Ramos (cell line): ENCODE measurements at regions not wholly inside any gene's neighbourhood (a gene's known extent, or its start where the extent isn't known, plus 50 kb on each side); places are given as distances from the start of the nearest gene placed in this dataset.

Source experiments
- in situ Hi-C: fragments of 300-500 bp; cut with MboI; formaldehyde crosslinking; loops from one replicate; pipeline ENCODE4 v1.14.3; 2022; ENCODE audit warnings: low sequenced_read_pairs; ENCODE audit not compliant: unreplicated experiment

GRCh38 chr2:5983511-5984272 is 291.5 kb downstream of the SOX11 start:
- in situ Hi-C loops, result no loop called here

GRCh38 chr2:5984273-5984655 is 292.1 kb downstream of the SOX11 start:
- in situ Hi-C loops, result no loop called here

- in situ Hi-C loops, result no loop called here
Measured at GRCh38 chr2:5984946-5985345, 292.8 kb downstream of the SOX11 start.

GRCh38 chr2:5985536-5986385 is 293.6 kb downstream of the SOX11 start:
- in situ Hi-C loops, result no loop called here

- in situ Hi-C loops, result no loop called here
Measured at GRCh38 chr2:5986801-5987787, 294.9 kb downstream of the SOX11 start.

GRCh38 chr2:5988120-5988519 is 295.9 kb downstream of the SOX11 start:
- in situ Hi-C loops, result no loop called here

GRCh38 chr2:5990086-5990485 is 297.9 kb downstream of the SOX11 start:
- in situ Hi-C loops, result no loop called here

GRCh38 chr2:5991305-5991968 is 299.3 kb downstream of the SOX11 start:
- in situ Hi-C loops, result no loop called here

GRCh38 chr2:5995832-5996231 is 303.6 kb downstream of the SOX11 start:
- in situ Hi-C loops, result no loop called here

GRCh38 chr2:6008186-6008585 is 316.0 kb downstream of the SOX11 start:
- in situ Hi-C loops, result no loop called here

GRCh38 chr2:6008726-6009125 is 316.5 kb downstream of the SOX11 start:
- in situ Hi-C loops, result no loop called here

GRCh38 chr2:6010163-6010562 is 318.0 kb downstream of the SOX11 start:
- in situ Hi-C loops, result no loop called here

- in situ Hi-C loops, result no loop called here
Measured at GRCh38 chr2:6011921-6012320, 319.7 kb downstream of the SOX11 start.

- in situ Hi-C loops, result no loop called here
Measured at GRCh38 chr2:6017736-6018286, 325.6 kb downstream of the SOX11 start.

GRCh38 chr2:6024229-6024628 is 332.0 kb downstream of the SOX11 start:
- in situ Hi-C loops, result no loop called here

- in situ Hi-C loops, result no loop called here
Measured at GRCh38 chr2:6024784-6025183, 332.6 kb downstream of the SOX11 start.

- in situ Hi-C loops, result no loop called here
Measured at GRCh38 chr2:6025391-6025790, 333.2 kb downstream of the SOX11 start.

GRCh38 chr2:6027066-6027465 is 334.9 kb downstream of the SOX11 start:
- in situ Hi-C loops, result no loop called here

GRCh38 chr2:6031200-6031867 is 339.1 kb downstream of the SOX11 start:
- in situ Hi-C loops, result no loop called here
